HEK293 (cell line): ENCODE measurements at regions not wholly inside any gene's neighbourhood (a gene's known extent, or its start where the extent isn't known, plus 50 kb on each side); places are given as distances from the start of the nearest gene placed in this dataset.

Experiments
- CTCF ChIA-PET: fragments of 350-600 bp; formaldehyde crosslinking; extraction: SDS; loops from one replicate; lab custom pipeline; 2021; ENCODE audit warnings: antibody characterized with exemption; lab: Yijun Ruan, JAX
- POLR2A ChIA-PET: fragments of 300-600 bp; formaldehyde crosslinking; extraction: SDS; loops from one replicate; lab custom pipeline; 2020; ENCODE audit warnings: antibody characterized with exemption, inconsistent platforms; lab: Yijun Ruan, JAX
- H3K27ac ChIP-seq: fragments of 200-500 bp; sonication (Bioruptor generic); 2 replicates; pipeline ENCODE4 v1.5.1; 2014; ENCODE audit warnings: low read depth, low read length, control low read depth, inconsistent platforms; ENCODE audit errors: extremely low read depth
- H3K36me3 ChIP-seq, 2 experiments: fragments of 200-500 bp in 1 of 2; sonication (Bioruptor generic) in 1 of 2; 1 replicate in 1 of 2; 2 replicates in 1 of 2; pipeline ENCODE4 v1.5.1; 2014 to 2017; ENCODE audit warnings: inconsistent platforms in 2 of 2, low read length in 2 of 2; ENCODE audit not compliant: control insufficient read depth in 2 of 2, insufficient read depth in 1 of 2
- H3K4me1 ChIP-seq: fragments of 200-500 bp; sonication (Bioruptor generic); 2 replicates; pipeline ENCODE4 v1.5.1; 2014; ENCODE audit warnings: mild to moderate bottlenecking, low read length, inconsistent platforms; ENCODE audit not compliant: control insufficient read depth, insufficient read depth
- H3K4me3 ChIP-seq: 2 replicates; pipeline ENCODE4 v1.5.1; 2011; ENCODE audit warnings: low read depth, mild to moderate bottlenecking, control low read depth, low read length, moderate library complexity
- H3K9me3 ChIP-seq: fragments of 200-500 bp; sonication (Bioruptor generic); 2 replicates; pipeline ENCODE4 v1.5.1; 2014; ENCODE audit warnings: low read depth, low read length, inconsistent platforms; ENCODE audit not compliant: control insufficient read depth, insufficient read depth
- GLI4 ChIP-seq: fragments of 450-650 bp; formaldehyde crosslinking; IDR thresholded peaks from 2 replicates; pipeline ENCODE4 v1.5.1; 2016; ENCODE audit warnings: missing biosample characterization, missing genetic modification characterization
- MEIS1 ChIP-seq: sonication (generic); formaldehyde crosslinking; IDR thresholded peaks from 2 replicates; pipeline ENCODE4 v1.8.1; 2022; ENCODE audit warnings: missing genetic modification reagents, mild to moderate bottlenecking, borderline replicate concordance
- OSR2 ChIP-seq: fragments of 450-650 bp; formaldehyde crosslinking; IDR thresholded peaks from 2 replicates; pipeline ENCODE4 v1.5.1; 2016; ENCODE audit warnings: missing biosample characterization, missing genetic modification characterization
- SETDB1 ChIP-seq: IDR thresholded peaks from one replicate; pipeline ENCODE4 v1.6.1; 2017; ENCODE audit warnings: mild to moderate bottlenecking, low read length, moderate library complexity, mixed read lengths; ENCODE audit not compliant: insufficient read length
- TRIM28 ChIP-seq: IDR thresholded peaks from 2 replicates; pipeline ENCODE4 v1.6.1; 2011; ENCODE audit warnings: low read length, control low read depth, borderline replicate concordance
- WT1 ChIP-seq: fragments of 450-650 bp; formaldehyde crosslinking; IDR thresholded peaks from 2 replicates; pipeline ENCODE4 v1.5.1; 2016; ENCODE audit warnings: missing biosample characterization, missing genetic modification characterization
- ZBTB44 ChIP-seq: fragments of 450-650 bp; IDR thresholded peaks from 2 replicates; pipeline ENCODE4 v1.5.1; 2018; ENCODE audit warnings: missing biosample characterization, mild to moderate bottlenecking, missing genetic modification characterization
- ZEB2 ChIP-seq: fragments of 450-650 bp; formaldehyde crosslinking; IDR thresholded peaks from 2 replicates; pipeline ENCODE4 v1.5.1; 2016; ENCODE audit warnings: missing biosample characterization, missing genetic modification characterization
- ZNF112 ChIP-seq: fragments of 450-650 bp; formaldehyde crosslinking; IDR thresholded peaks from 2 replicates; pipeline ENCODE4 v1.5.0; 2017; ENCODE audit warnings: missing biosample characterization, missing genetic modification characterization
- ZNF133 ChIP-seq: fragments of 450-650 bp; formaldehyde crosslinking; IDR thresholded peaks from 2 replicates; pipeline ENCODE4 v1.5.1; 2016; ENCODE audit warnings: missing biosample characterization, missing genetic modification characterization
- ZNF138 ChIP-seq: fragments of 450-650 bp; formaldehyde crosslinking; IDR thresholded peaks from 2 replicates; pipeline ENCODE4 v1.5.1; 2016; ENCODE audit warnings: missing biosample characterization, missing genetic modification characterization, borderline replicate concordance
- ZNF155 ChIP-seq: fragments of 450-650 bp; formaldehyde crosslinking; IDR thresholded peaks from 2 replicates; pipeline ENCODE4 v1.5.1; 2016; ENCODE audit warnings: missing biosample characterization, missing genetic modification characterization
- ZNF2 ChIP-seq: fragments of 450-650 bp; formaldehyde crosslinking; IDR thresholded peaks from 2 replicates; pipeline ENCODE4 v1.5.1; 2016; ENCODE audit warnings: missing biosample characterization, missing genetic modification characterization
- ZNF214 ChIP-seq: fragments of 450-650 bp; formaldehyde crosslinking; IDR thresholded peaks from 2 replicates; pipeline ENCODE4 v1.5.1; 2017; ENCODE audit warnings: missing biosample characterization, mild to moderate bottlenecking, missing genetic modification characterization, borderline replicate concordance
- ZNF248 ChIP-seq: fragments of 450-650 bp; formaldehyde crosslinking; IDR thresholded peaks from 2 replicates; pipeline ENCODE4 v1.5.1; 2017; ENCODE audit warnings: missing biosample characterization, missing genetic modification characterization
- ZNF391 ChIP-seq: fragments of 450-650 bp; formaldehyde crosslinking; IDR thresholded peaks from 2 replicates; pipeline ENCODE4 v1.5.1; 2016; ENCODE audit warnings: low read depth, missing biosample characterization, missing genetic modification characterization, borderline replicate concordance
- ZNF404 ChIP-seq: fragments of 450-650 bp; formaldehyde crosslinking; IDR thresholded peaks from 2 replicates; pipeline ENCODE4 v1.5.1; 2017; ENCODE audit warnings: missing biosample characterization, missing genetic modification characterization
- ZNF510 ChIP-seq: fragments of 450-650 bp; formaldehyde crosslinking; IDR thresholded peaks from 2 replicates; pipeline ENCODE4 v1.5.1; 2018; ENCODE audit warnings: mild to moderate bottlenecking, missing genetic modification characterization, missing biosample characterization; ENCODE audit not compliant: insufficient replicate concordance
- ZNF513 ChIP-seq: fragments of 450-650 bp; IDR thresholded peaks from 2 replicates; pipeline ENCODE4 v1.5.1; 2018; ENCODE audit warnings: missing biosample characterization, missing genetic modification characterization
- ZNF585B ChIP-seq: fragments of 450-650 bp; formaldehyde crosslinking; IDR thresholded peaks from 2 replicates; pipeline ENCODE4 v1.5.1; 2016; ENCODE audit warnings: missing biosample characterization, missing genetic modification characterization
- ZNF664 ChIP-seq: fragments of 450-650 bp; formaldehyde crosslinking; IDR thresholded peaks from 2 replicates; pipeline ENCODE4 v1.5.1; 2016; ENCODE audit warnings: missing biosample characterization, missing genetic modification characterization
- ZNF670 ChIP-seq: fragments of 450-650 bp; formaldehyde crosslinking; IDR thresholded peaks from 2 replicates; pipeline ENCODE4 v1.5.1; 2016; ENCODE audit warnings: missing biosample characterization, missing genetic modification characterization, low read depth
- ZNF701 ChIP-seq: fragments of 450-650 bp; formaldehyde crosslinking; IDR thresholded peaks from 2 replicates; pipeline ENCODE4 v1.5.1; 2016; ENCODE audit warnings: missing biosample characterization, missing genetic modification characterization
- ZNF747 ChIP-seq: fragments of 450-650 bp; formaldehyde crosslinking; IDR thresholded peaks from 2 replicates; pipeline ENCODE4 v1.5.1; 2016; ENCODE audit warnings: missing biosample characterization, missing genetic modification characterization
- ZNF837 ChIP-seq: fragments of 450-650 bp; formaldehyde crosslinking; IDR thresholded peaks from 2 replicates; pipeline ENCODE4 v1.5.1; 2016; ENCODE audit warnings: missing biosample characterization, missing genetic modification characterization
- ZSCAN18 ChIP-seq: fragments of 450-650 bp; formaldehyde crosslinking; IDR thresholded peaks from 2 replicates; pipeline ENCODE4 v1.5.1; 2016; ENCODE audit warnings: missing biosample characterization, missing genetic modification characterization
- ZSCAN30 ChIP-seq: fragments of 450-650 bp; IDR thresholded peaks from 2 replicates; pipeline ENCODE4 v1.5.1; 2018; ENCODE audit warnings: missing biosample characterization, mild to moderate bottlenecking, missing genetic modification characterization, moderate library complexity
- TF ChIP-seq, protein P1 (sequence below): fragments of 450-650 bp; formaldehyde crosslinking; optimal IDR thresholded peaks from 2 replicates; pipeline ENCODE3; 2016; ENCODE audit warnings: missing biosample characterization, mild to moderate bottlenecking, missing genetic modification characterization

DNA sequence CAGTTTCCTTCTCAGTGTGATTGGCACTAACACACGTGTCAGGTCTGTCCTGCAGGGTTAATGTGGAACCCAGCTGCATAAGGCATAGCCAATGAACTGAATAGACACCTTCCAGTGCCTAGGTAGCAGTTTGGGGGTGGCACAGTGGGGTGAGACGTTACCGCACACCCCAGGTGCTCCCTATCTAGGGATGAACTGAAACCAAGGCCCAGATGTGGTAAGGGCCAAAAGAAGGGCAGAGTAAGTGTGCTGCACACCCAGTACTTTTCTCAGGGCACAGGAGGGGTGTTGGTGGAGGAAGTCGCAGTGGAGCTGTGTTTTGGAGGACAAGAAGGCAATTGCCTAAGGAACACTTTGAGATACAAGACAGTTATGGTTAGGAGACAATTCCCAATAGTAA is 317.9 kb upstream of the TSHZ3 start (continued):
- TF ChIP-seq ZSCAN18 (tag by site-specific recombination) (no peak), ZNF585B (tag by site-specific recombination) (no peak), SETDB1 (no peak), ZEB2 (tag by site-specific recombination) (no peak), WT1 (tag by site-specific recombination) (no peak)

DNA sequence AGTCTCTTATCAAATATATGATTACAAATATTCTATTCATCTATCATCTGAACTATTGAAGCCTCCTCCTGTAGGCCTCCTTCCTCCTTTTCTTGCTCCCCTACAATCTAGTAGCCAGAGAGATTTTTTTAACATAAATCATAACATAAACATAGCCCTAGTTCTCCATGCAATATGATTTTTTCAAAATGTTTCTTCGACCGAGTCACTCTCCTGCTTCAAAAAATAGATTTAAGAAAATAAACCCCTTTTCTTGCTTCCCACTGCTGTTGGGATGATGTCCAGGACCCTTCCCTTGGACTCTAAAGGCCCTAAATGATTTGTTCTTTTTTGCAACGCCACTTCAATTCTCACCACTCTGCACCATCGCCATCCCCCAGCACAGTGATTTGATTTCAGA is 319.7 kb upstream of the TSHZ3 start:
- Histone ChIP-seq H3K4me3 (no peak overlapping the region), H3K9me3 (no peaks in the 10 kb centered on the region), H3K4me1 (no peaks in the 10 kb centered on the region), H3K36me3 (no peaks in the 10 kb centered on the region), H3K27ac (no peak overlapping the region)
- TF ChIP-seq TRIM28 (no peak), ZNF112 (tag by site-specific recombination) (no peak), ZNF138 (tag by site-specific recombination) (no peak), ZNF747 (tag by site-specific recombination) (no peak), OSR2 (tag by site-specific recombination) (no peak), ZNF391 (tag by site-specific recombination) (no peak), ZNF513 (tag by site-specific recombination) (no peak)
- ChIA-PET POLR2A (no interaction called here), CTCF (no interaction called here)

DNA sequence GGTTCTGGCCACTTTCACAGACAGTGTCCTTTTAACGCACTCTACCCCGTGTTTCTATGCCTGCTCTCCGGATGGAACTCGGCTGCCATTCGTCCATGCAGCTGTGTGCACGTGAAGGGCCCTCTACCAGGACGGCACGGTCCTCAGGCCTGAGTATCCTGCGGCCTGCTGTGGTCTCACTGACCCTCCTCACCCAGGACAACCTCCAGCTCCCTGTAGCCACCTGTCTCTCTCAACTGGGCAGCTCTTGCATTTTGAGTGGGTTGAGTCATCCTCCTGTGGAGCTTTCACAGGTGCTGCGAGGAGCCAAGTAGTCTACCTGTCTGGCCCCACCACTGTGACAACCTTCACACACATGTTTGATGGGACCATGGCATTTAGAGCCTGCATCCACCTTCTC is 321.7 kb upstream of the TSHZ3 start:
- H3K4me3 ChIP-seq = no peak overlapping the region
- no peak for TF ChIP-seq ZNF133 (tag by site-specific recombination)
- no peak for TF ChIP-seq ZNF701 (tag by site-specific recombination)
- no peak for TF ChIP-seq ZNF214 (tag by site-specific recombination)
- TF ChIP-seq ZBTB44 (tag by site-specific recombination) = no peak
- TF ChIP-seq ZSCAN30 (tag by site-specific recombination) = no peak
- TF ChIP-seq MEIS1 (CRISPR knock-in tag) = no peak
- TF ChIP-seq GLI4 (tag by site-specific recombination) = no peak
- TF ChIP-seq ZNF2 = no peak
- no peak for TF ChIP-seq ZNF510
- TF ChIP-seq ZNF155 (tag by site-specific recombination) = no peak
- TF ChIP-seq ZNF404 (tag by site-specific recombination) = no peak
- no peak for TF ChIP-seq ZNF664 (tag by site-specific recombination)
- no peak for TF ChIP-seq ZNF837
- TF ChIP-seq OSR2 (tag by site-specific recombination) = no peak
- TF ChIP-seq, protein P1, sequence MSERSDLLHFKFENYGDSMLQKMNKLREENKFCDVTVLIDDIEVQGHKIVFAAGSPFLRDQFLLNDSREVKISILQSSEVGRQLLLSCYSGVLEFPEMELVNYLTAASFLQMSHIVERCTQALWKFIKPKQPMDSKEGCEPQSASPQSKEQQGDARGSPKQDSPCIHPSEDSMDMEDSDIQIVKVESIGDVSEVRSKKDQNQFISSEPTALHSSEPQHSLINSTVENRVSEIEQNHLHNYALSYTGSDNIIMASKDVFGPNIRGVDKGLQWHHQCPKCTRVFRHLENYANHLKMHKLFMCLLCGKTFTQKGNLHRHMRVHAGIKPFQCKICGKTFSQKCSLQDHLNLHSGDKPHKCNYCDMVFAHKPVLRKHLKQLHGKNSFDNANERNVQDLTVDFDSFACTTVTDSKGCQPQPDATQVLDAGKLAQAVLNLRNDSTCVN (tag by site-specific recombination) = no peak
- TF ChIP-seq ZNF670 = no peak
- TF ChIP-seq ZNF248 (tag by site-specific recombination) = no peak
- peaks cover 7% of the 10 kb centered on the region for H3K4me1 ChIP-seq
- ChIA-PET POLR2A (no interaction called here), CTCF (no interaction called here)
- no peak overlapping the region for H3K27ac ChIP-seq
- H3K36me3 ChIP-seq = no peaks in the 10 kb centered on the region
- no peaks in the 10 kb centered on the region for H3K9me3 ChIP-seq
